H9 (cell line): ENCODE measurements at regions not wholly inside any gene's neighbourhood (a gene's known extent, or its start where the extent isn't known, plus 50 kb on each side); places are given as distances from the start of the nearest gene placed in this dataset.

Experiments
- DNase-seq: peaks from one replicate; pipeline ENCODE4 v3.0.0-alpha.2; 2017
- H2AFZ ChIP-seq: one replicate; pipeline ENCODE4 v1.6.1; 2013; ENCODE audit warnings: mild to moderate bottlenecking, low read length, control low read depth, moderate library complexity
- H2AK5ac ChIP-seq: 2 replicates; pipeline ENCODE4 v1.6.1; 2013; ENCODE audit warnings: low read length, control low read depth, mixed read lengths; ENCODE audit not compliant: insufficient read length
- H2BK120ac ChIP-seq: one replicate; pipeline ENCODE4 v1.6.1; 2013; ENCODE audit warnings: low read depth, mild to moderate bottlenecking, low read length, control low read depth, inconsistent platforms; ENCODE audit not compliant: poor library complexity, severe bottlenecking
- H2BK12ac ChIP-seq: 2 replicates; pipeline ENCODE4 v1.6.1; 2013; ENCODE audit warnings: low read length, control low read depth, mixed read lengths, low read depth; ENCODE audit not compliant: insufficient read length
- H2BK15ac ChIP-seq: 2 replicates; pipeline ENCODE4 v1.6.1; 2013; ENCODE audit warnings: low read depth, low read length, control low read depth
- H2BK20ac ChIP-seq: one replicate; pipeline ENCODE4 v1.6.1; 2013; ENCODE audit warnings: low read depth, mild to moderate bottlenecking, low read length, control low read depth, inconsistent platforms; ENCODE audit not compliant: poor library complexity, severe bottlenecking
- H2BK5ac ChIP-seq: 2 replicates; pipeline ENCODE4 v1.6.1; 2013; ENCODE audit warnings: low read length, control low read depth, mixed read lengths; ENCODE audit not compliant: insufficient read length
- H3K14ac ChIP-seq: 2 replicates; pipeline ENCODE4 v1.6.1; 2013; ENCODE audit warnings: low read length, control low read depth; ENCODE audit not compliant: insufficient read depth
- H3K18ac ChIP-seq: 2 replicates; pipeline ENCODE4 v1.6.1; 2013; ENCODE audit warnings: low read depth, mild to moderate bottlenecking, mixed read lengths, low read length, control low read depth; ENCODE audit not compliant: insufficient read length
- H3K23ac ChIP-seq: 2 replicates; pipeline ENCODE4 v1.6.1; 2013; ENCODE audit warnings: low read length, control low read depth, mixed read lengths, low read depth; ENCODE audit not compliant: insufficient read length
- H3K23me2 ChIP-seq: 2 replicates; pipeline ENCODE4 v1.6.1; 2013; ENCODE audit warnings: low read depth, mild to moderate bottlenecking, mixed read lengths, low read length, control low read depth; ENCODE audit not compliant: insufficient read length, poor library complexity, severe bottlenecking
- H3K27ac ChIP-seq: 2 replicates; pipeline ENCODE4 v1.5.1; 2013; ENCODE audit warnings: low read length, control low read depth, mixed read lengths, low read depth; ENCODE audit not compliant: insufficient read length
- H3K27me3 ChIP-seq: 2 replicates; pipeline ENCODE4 v1.6.1; 2013; ENCODE audit warnings: low read length, control low read depth, inconsistent platforms; ENCODE audit not compliant: insufficient read depth
- H3K4ac ChIP-seq: 2 replicates; pipeline ENCODE4 v1.6.1; 2013; ENCODE audit warnings: low read depth, mild to moderate bottlenecking, control low read depth, inconsistent platforms, low read length, moderate library complexity
- H3K4me1 ChIP-seq: 2 replicates; pipeline ENCODE4 v1.6.1; 2013; ENCODE audit warnings: low read length, control low read depth, inconsistent platforms; ENCODE audit not compliant: insufficient read depth
- H3K4me2 ChIP-seq: 2 replicates; pipeline ENCODE4 v1.6.1; 2013; ENCODE audit warnings: low read length, control low read depth, mixed read lengths; ENCODE audit not compliant: insufficient read length, insufficient read depth
- H3K56ac ChIP-seq: 2 replicates; pipeline ENCODE4 v1.6.1; 2013; ENCODE audit warnings: low read depth, mild to moderate bottlenecking, mixed read lengths, low read length, control low read depth; ENCODE audit not compliant: insufficient read length
- H3K79me1 ChIP-seq: 2 replicates; pipeline ENCODE4 v1.6.1; 2013; ENCODE audit warnings: low read depth, mild to moderate bottlenecking, moderate library complexity, low read length, control low read depth, inconsistent platforms; ENCODE audit not compliant: insufficient read depth, poor library complexity, severe bottlenecking
- H3K79me2 ChIP-seq: 2 replicates; pipeline ENCODE4 v1.6.1; 2013; ENCODE audit warnings: low read length, control low read depth, inconsistent platforms; ENCODE audit not compliant: insufficient read depth
- H3K9ac ChIP-seq: 2 replicates; pipeline ENCODE4 v1.6.1; 2013; ENCODE audit warnings: low read length, control low read depth, mixed read lengths; ENCODE audit not compliant: insufficient read length; ENCODE audit errors: extremely low read depth
- H3K9me3 ChIP-seq: one replicate; pipeline ENCODE4 v1.6.1; 2013; ENCODE audit warnings: low read depth, low read length, inconsistent platforms; ENCODE audit not compliant: control insufficient read depth
- H3T11ph ChIP-seq: one replicate; pipeline ENCODE4 v1.6.1; 2013; ENCODE audit warnings: mild to moderate bottlenecking, low read length, control low read depth, inconsistent platforms
- H4K20me1 ChIP-seq: one replicate; pipeline ENCODE4 v1.6.1; 2013; ENCODE audit not compliant: control insufficient read depth, insufficient read length, insufficient read depth
- H4K5ac ChIP-seq: 2 replicates; pipeline ENCODE4 v1.6.1; 2013; ENCODE audit warnings: low read depth, mild to moderate bottlenecking, mixed read lengths, low read length, control low read depth; ENCODE audit not compliant: insufficient read length
- H4K8ac ChIP-seq: replicated peaks from 2 replicates; pipeline ENCODE4 v1.6.1; 2013; ENCODE audit warnings: low read length, control low read depth, mixed read lengths, low read depth; ENCODE audit not compliant: insufficient read length
- H4K91ac ChIP-seq: 2 replicates; pipeline ENCODE4 v1.6.1; 2013; ENCODE audit warnings: low read depth, mild to moderate bottlenecking, moderate library complexity, mixed read lengths, low read length, control low read depth; ENCODE audit not compliant: insufficient read length
- H3K27ac Mint-ChIP-seq, 3 experiments: 2 replicates in 2 of 3; 3 replicates in 1 of 3; pipeline ENCODE4 v1.8.0; 2020 to 2021; ENCODE audit warnings: mixed read lengths in 3 of 3, mild to moderate bottlenecking in 1 of 3, moderate library complexity in 1 of 3
- H3K27me3 Mint-ChIP-seq: 2 replicates; pipeline ENCODE4 v1.8.0; 2021; ENCODE audit warnings: low read depth, mild to moderate bottlenecking, moderate library complexity, mixed read lengths
- H3K36me3 Mint-ChIP-seq, 3 experiments: 2 replicates in 2 of 3; 3 replicates in 1 of 3; pipeline ENCODE4 v1.8.0; 2020 to 2021; ENCODE audit warnings: low read depth in 3 of 3, mixed read lengths in 3 of 3; ENCODE audit not compliant: insufficient read depth in 1 of 3
- H3K4me1 Mint-ChIP-seq, 2 experiments: 2 replicates each; pipeline ENCODE4 v1.8.0; 2020; ENCODE audit warnings: mixed read lengths in 2 of 2
- H3K4me3 Mint-ChIP-seq, 2 experiments: 2 replicates in 1 of 2; 3 replicates in 1 of 2; pipeline ENCODE4 v1.8.0; 2020 to 2021; ENCODE audit warnings: mild to moderate bottlenecking in 2 of 2, mixed read lengths in 2 of 2, moderate library complexity in 1 of 2
- H3K9me3 Mint-ChIP-seq, 2 experiments: 2 replicates in 1 of 2; 3 replicates in 1 of 2; pipeline ENCODE4 v1.8.0; 2020; ENCODE audit warnings: mild to moderate bottlenecking in 2 of 2, mixed read lengths in 2 of 2, moderate library complexity in 1 of 2
- CTCF ChIP-seq: fragments of 200-600 bp; sonication (generic); conservative IDR thresholded peaks from 3 replicates; pipeline ENCODE4 v1.8.0; 2021; ENCODE audit warnings: antibody characterized with exemption, mild to moderate bottlenecking
- whole genome bisulfite sequencing: extraction: QIAGEN DNeasy Blood & Tissue Kit; methylation state at CpG from one replicate; pipeline ENCODE4 v1.1.7; 2013; ENCODE audit warnings: missing lambda C conversion rate, low lambda C conversion rate, mixed read lengths; ENCODE audit not compliant: insufficient read length; ENCODE audit errors: extremely low coverage; 5-methylcytosine and 5-hydroxymethylcytosine counted together

GRCh38 chr14:54259821-54260220 lies 137.0 kb upstream of the CDKN3 start:
- TF ChIP-seq CTCF, result no peak
- Mint-ChIP-seq H3K9me3 (no peaks in the 10 kb centered on the region; a peak in 1 of 5 replicates), H3K4me1 (peaks cover 39 to 57% of the 10 kb centered on the region in 2 experiments), H3K27me3 (no peaks in the 10 kb centered on the region; the same call in 1 of the 2 replicates), H3K27ac (no peak overlapping the region; a peak in 1 of 7 replicates), H3K36me3 (no peaks in the 10 kb centered on the region; a peak in 2 of 7 replicates), H3K4me3 (no peak overlapping the region)
- Histone ChIP-seq H2BK20ac (no peak overlapping the region), H2BK120ac (no peak overlapping the region), H3K18ac (no peak overlapping the region), H2AFZ (no peak overlapping the region), H3K14ac (no peak overlapping the region), H4K5ac (no peak overlapping the region), H3K9ac (no peak overlapping the region), H3K27me3 (no peaks in the 10 kb centered on the region), H3K23ac (no peak overlapping the region), H2BK12ac (no peak overlapping the region), H2AK5ac (no peak overlapping the region), H3K79me2 (no peaks in the 10 kb centered on the region), H2BK5ac (no peak overlapping the region), H4K91ac (no peak overlapping the region), H3K23me2 (no peaks in the 10 kb centered on the region), H3K56ac (no peak overlapping the region), H3K4ac (no peak overlapping the region), H3K4me1 (no peaks in the 10 kb centered on the region), H2BK15ac (no peak overlapping the region), H3K27ac (no peak overlapping the region), H3K4me2 (no peak overlapping the region), H4K8ac (no peak overlapping the region), H3T11ph (no peak overlapping the region), H3K79me1 (no peaks in the 10 kb centered on the region), H3K9me3 (no peaks in the 10 kb centered on the region), H4K20me1 (no peaks in the 10 kb centered on the region)
- no peak for DNase-seq
- no CpG with 5 or more reads among the region's 5 CpGs for WGBS
